ENCODE measurements at regions not wholly inside any gene's neighbourhood (a gene's known extent, or its start where the extent isn't known, plus 50 kb on each side); places are given as distances from the start of the nearest gene placed in this dataset.

GRCh38 chr4:133887723-133888122 is 313.9 kb downstream of the PABPC4L start:
- no peak for DNase-seq (ENCODE audit: low read depth in 2 of 2)

GRCh38 chr4:133869486-133869885 is 332.1 kb downstream of the PABPC4L start:
- no peak for DNase-seq (ENCODE audit: low read depth in 2 of 2)

- DNase-seq (ENCODE audit: low read depth in 2 of 2), result no peak
Measured at GRCh38 chr4:133868856-133869255, 332.7 kb downstream of the PABPC4L start.

- DNase-seq (ENCODE audit: low read depth in 2 of 2), result no peak
Measured at GRCh38 chr4:133866328-133866699, 335.3 kb downstream of the PABPC4L start.

- DNase-seq (ENCODE audit: low read depth in 2 of 2), result no peak
Measured at GRCh38 chr4:133865612-133866327, 335.8 kb downstream of the PABPC4L start.

- DNase-seq (ENCODE audit: low read depth in 2 of 2), result no peak
Measured at GRCh38 chr4:133863153-133863552, 338.4 kb downstream of the PABPC4L start.

GRCh38 chr4:133856731-133857355 is 344.7 kb downstream of the PABPC4L start:
- no peak for DNase-seq (ENCODE audit: low read depth in 2 of 2)

- DNase-seq (ENCODE audit: low read depth in 2 of 2), result no peak
Measured at GRCh38 chr4:133855001-133855400, 346.6 kb downstream of the PABPC4L start.

GRCh38 chr4:133839326-133839725 is 362.3 kb downstream of the PABPC4L start:
- no peak for DNase-seq (ENCODE audit: low read depth in 2 of 2)

- DNase-seq (ENCODE audit: low read depth in 2 of 2), result no peak
Measured at GRCh38 chr4:133823177-133823576, 378.4 kb downstream of the PABPC4L start.

GRCh38 chr4:133812954-133813353 is 388.6 kb downstream of the PABPC4L start:
- DNase-seq (ENCODE audit: low read depth in 2 of 2), result no peak

GRCh38 chr4:133812236-133812635 is 389.4 kb downstream of the PABPC4L start:
- DNase-seq (ENCODE audit: low read depth in 2 of 2), result no peak

- DNase-seq (ENCODE audit: low read depth in 2 of 2), result no peak
Measured at GRCh38 chr4:133808151-133808550, 393.4 kb downstream of the PABPC4L start.

- no peak for DNase-seq (ENCODE audit: low read depth in 2 of 2)
Measured at GRCh38 chr4:133803341-133803740, 398.2 kb downstream of the PABPC4L start.

- no peak for DNase-seq (ENCODE audit: low read depth in 2 of 2)
Measured at GRCh38 chr4:133802359-133803140, 399.0 kb downstream of the PABPC4L start.

GRCh38 chr4:133801883-133802282 is 399.7 kb downstream of the PABPC4L start:
- DNase-seq (ENCODE audit: low read depth in 2 of 2), result no peak

- DNase-seq (ENCODE audit: low read depth in 2 of 2), result no peak
Measured at GRCh38 chr4:133800966-133801365, 400.6 kb downstream of the PABPC4L start.

- DNase-seq (ENCODE audit: low read depth in 2 of 2), result no peak
Measured at GRCh38 chr4:133799717-133800315, 401.8 kb downstream of the PABPC4L start.

- no peak for DNase-seq (ENCODE audit: low read depth in 2 of 2)
Measured at GRCh38 chr4:133777661-133778060, 423.9 kb downstream of the PABPC4L start.

GRCh38 chr4:133776961-133777360 is 424.6 kb downstream of the PABPC4L start:
- no peak for DNase-seq (ENCODE audit: low read depth in 2 of 2)

GRCh38 chr4:133776503-133776902 is 425.1 kb downstream of the PABPC4L start:
- no peak for DNase-seq (ENCODE audit: low read depth in 2 of 2)

GRCh38 chr4:133775881-133776280 is 425.7 kb downstream of the PABPC4L start:
- no peak for DNase-seq (ENCODE audit: low read depth in 2 of 2)
